Activated CD8-positive, alpha-beta T cell treated with anti-CD3 and anti-CD28 coated beads for 36 hours (primary cell): ENCODE measurements at regions not wholly inside any gene's neighbourhood (a gene's known extent, or its start where the extent isn't known, plus 50 kb on each side); places are given as distances from the start of the nearest gene placed in this dataset.

Experiments
- ATAC-seq: fragments of 200-7000 bp; cut with Tn5 transposase; one replicate; pipeline ENCODE4 v1.10.0; 2021; ENCODE audit warnings: mild to moderate bottlenecking, moderate library complexity
- CTCF ChIA-PET: fragments of 350-600 bp; sonication (Branson Sonifier 250); formaldehyde crosslinking; loops from one replicate; lab custom pipeline; 2021; ENCODE audit warnings: antibody characterized with exemption; lab: Charles Lee
- POLR2A ChIA-PET: fragments of 350-600 bp; sonication (Branson Sonifier 250); formaldehyde crosslinking; loops from one replicate; lab custom pipeline; 2021; ENCODE audit warnings: antibody characterized with exemption; lab: Charles Lee
- DNase-seq: peaks from one replicate; pipeline ENCODE4 v3.0.0-alpha.2; 2020
- H3K27ac Mint-ChIP-seq: one replicate; pipeline ENCODE4 v1.8.0; 2021; ENCODE audit warnings: mild to moderate bottlenecking, mixed read lengths
- H3K27me3 Mint-ChIP-seq: one replicate; pipeline ENCODE4 v1.8.0; 2021; ENCODE audit warnings: mixed read lengths
- H3K36me3 Mint-ChIP-seq: one replicate; pipeline ENCODE4 v1.8.0; 2021; ENCODE audit warnings: low read depth, mixed read lengths
- H3K4me1 Mint-ChIP-seq: one replicate; pipeline ENCODE4 v1.8.0; 2021; ENCODE audit warnings: low read depth, mixed read lengths
- H3K4me3 Mint-ChIP-seq: one replicate; pipeline ENCODE4 v1.8.0; 2021; ENCODE audit warnings: mild to moderate bottlenecking, moderate library complexity, mixed read lengths
- H3K9me3 Mint-ChIP-seq: one replicate; pipeline ENCODE4 v1.8.0; 2021; ENCODE audit warnings: mixed read lengths
- intact Hi-C: fragments of 100-400 bp; cut with micrococcal nuclease; formaldehyde crosslinking; loops from one replicate; pipeline ENCODE4 v1.10.0; 2022
- TF ChIP-seq, protein P1 (sequence below): fragments of 200-600 bp; IDR thresholded peaks from one replicate; pipeline ENCODE4 v1.8.0; 2022; ENCODE audit warnings: antibody characterized with exemption, mild to moderate bottlenecking

DNA sequence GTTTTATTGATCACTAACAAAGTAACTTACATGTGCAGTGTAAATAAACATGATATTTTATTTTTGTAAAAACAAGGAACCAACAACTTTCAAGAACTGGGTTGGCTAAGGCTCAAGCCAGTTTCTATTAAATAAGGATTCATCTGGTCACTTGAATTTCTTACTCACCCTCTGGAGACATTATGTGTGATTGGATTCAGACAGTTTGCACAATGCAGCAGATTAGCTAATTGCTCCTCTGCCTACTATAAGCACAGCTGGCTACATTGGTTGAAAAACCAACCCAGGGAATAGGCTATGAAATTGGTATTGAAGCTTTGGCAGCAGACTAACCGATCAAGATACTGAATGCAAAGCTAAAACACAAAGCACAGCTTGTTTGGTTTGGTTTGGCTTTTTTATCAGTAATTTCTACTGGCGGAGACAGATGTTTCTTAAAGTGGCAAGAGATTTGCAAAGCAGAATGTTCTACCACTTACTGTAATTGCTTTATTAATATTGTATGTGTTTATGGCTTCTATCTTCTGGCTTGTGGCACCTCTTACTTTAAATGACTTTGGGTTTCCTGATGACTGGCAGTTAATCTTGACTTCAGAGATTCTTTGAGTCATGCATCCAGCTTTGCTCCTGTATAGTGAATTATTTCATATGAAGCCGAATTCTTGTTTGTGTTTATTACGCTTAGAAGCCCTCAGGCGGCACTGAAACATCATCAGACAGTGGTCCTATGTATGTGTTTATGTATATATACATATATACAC is 231.5 kb downstream of the MPDZ start:
- intact Hi-C loops: no loop called here
- no peaks in the 10 kb centered on the region for H3K36me3 Mint-ChIP-seq
- H3K27ac Mint-ChIP-seq: no peak overlapping the region
- peaks cover 3% of the 10 kb centered on the region for H3K9me3 Mint-ChIP-seq
- TF ChIP-seq, protein P1, sequence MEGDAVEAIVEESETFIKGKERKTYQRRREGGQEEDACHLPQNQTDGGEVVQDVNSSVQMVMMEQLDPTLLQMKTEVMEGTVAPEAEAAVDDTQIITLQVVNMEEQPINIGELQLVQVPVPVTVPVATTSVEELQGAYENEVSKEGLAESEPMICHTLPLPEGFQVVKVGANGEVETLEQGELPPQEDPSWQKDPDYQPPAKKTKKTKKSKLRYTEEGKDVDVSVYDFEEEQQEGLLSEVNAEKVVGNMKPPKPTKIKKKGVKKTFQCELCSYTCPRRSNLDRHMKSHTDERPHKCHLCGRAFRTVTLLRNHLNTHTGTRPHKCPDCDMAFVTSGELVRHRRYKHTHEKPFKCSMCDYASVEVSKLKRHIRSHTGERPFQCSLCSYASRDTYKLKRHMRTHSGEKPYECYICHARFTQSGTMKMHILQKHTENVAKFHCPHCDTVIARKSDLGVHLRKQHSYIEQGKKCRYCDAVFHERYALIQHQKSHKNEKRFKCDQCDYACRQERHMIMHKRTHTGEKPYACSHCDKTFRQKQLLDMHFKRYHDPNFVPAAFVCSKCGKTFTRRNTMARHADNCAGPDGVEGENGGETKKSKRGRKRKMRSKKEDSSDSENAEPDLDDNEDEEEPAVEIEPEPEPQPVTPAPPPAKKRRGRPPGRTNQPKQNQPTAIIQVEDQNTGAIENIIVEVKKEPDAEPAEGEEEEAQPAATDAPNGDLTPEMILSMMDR: no peak
- DNase-seq: no peak
- no peaks in the 10 kb centered on the region for H3K4me1 Mint-ChIP-seq
- CTCF ChIA-PET: no interaction called here
- H3K4me3 Mint-ChIP-seq: no peak overlapping the region
- POLR2A ChIA-PET: no interaction called here
- no peaks in the 10 kb centered on the region for H3K27me3 Mint-ChIP-seq
- no peak for ATAC-seq

- CTCF ChIA-PET: no interaction called here
- no peaks in the 10 kb centered on the region for H3K27me3 Mint-ChIP-seq
- no peaks in the 10 kb centered on the region for H3K36me3 Mint-ChIP-seq
- peaks cover 2% of the 10 kb centered on the region for H3K9me3 Mint-ChIP-seq
- intact Hi-C loops: no loop called here
- H3K27ac Mint-ChIP-seq: no peak overlapping the region
- ATAC-seq (no peak), DNase-seq (no peak)
- POLR2A ChIA-PET: no interaction called here
- TF ChIP-seq, protein P1: no peak
- no peaks in the 10 kb centered on the region for H3K4me1 Mint-ChIP-seq
- no peak overlapping the region for H3K4me3 Mint-ChIP-seq
Observed at GRCh38 chr9:13049223-13049622, 230.3 kb downstream of the MPDZ start.

DNA sequence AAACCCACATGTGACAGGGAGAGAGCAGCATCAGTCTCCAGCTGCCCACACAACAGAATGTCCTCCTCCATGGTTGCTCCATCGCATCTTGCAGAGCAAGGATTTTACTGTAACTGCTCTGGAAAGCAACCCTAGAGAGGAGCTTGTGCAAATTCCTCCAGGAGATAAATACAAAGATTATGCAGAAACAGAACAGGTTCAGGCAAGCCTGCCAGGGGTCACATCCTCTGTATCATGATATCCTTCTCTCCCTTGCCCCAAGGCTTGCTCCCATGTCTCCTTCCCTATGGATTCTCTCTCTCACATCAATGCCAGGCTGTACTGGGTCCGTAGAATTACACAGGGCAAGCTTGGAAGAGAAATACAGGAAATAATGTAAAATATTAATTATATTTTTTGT is 226.0 kb downstream of the MPDZ start:
- Mint-ChIP-seq H3K4me3 (no peak overlapping the region), H3K27me3 (no peaks in the 10 kb centered on the region), H3K4me1 (no peaks in the 10 kb centered on the region), H3K9me3 (peaks cover under 1% of the 10 kb centered on the region), H3K36me3 (no peaks in the 10 kb centered on the region), H3K27ac (no peak overlapping the region)
- CTCF ChIA-PET: no interaction called here
- no peak for ATAC-seq
- TF ChIP-seq, protein P1: no peak
- no peak for DNase-seq
- POLR2A ChIA-PET: no interaction called here
- intact Hi-C loops: no loop called here

GRCh38 chr9:13054389-13054788 is 225.1 kb downstream of the MPDZ start:
- ChIA-PET POLR2A (no interaction called here), CTCF (no interaction called here)
- Mint-ChIP-seq H3K27me3 (no peaks in the 10 kb centered on the region), H3K27ac (no peak overlapping the region), H3K4me1 (no peaks in the 10 kb centered on the region), H3K36me3 (no peaks in the 10 kb centered on the region), H3K9me3 (peaks cover 2% of the 10 kb centered on the region), H3K4me3 (no peak overlapping the region)
- intact Hi-C loops: no loop called here
- ATAC-seq: no peak
- TF ChIP-seq, protein P1: no peak
- DNase-seq: no peak
